Esophagus squamous epithelium (tissue), 5 donors: ENCODE measurements at regions not wholly inside any gene's neighbourhood (a gene's known extent, or its start where the extent isn't known, plus 50 kb on each side); places are given as distances from the start of the nearest gene placed in this dataset.

Source experiments
- DNase-seq: peaks from one replicate; lab custom pipeline; 2025; lab: John Stamatoyannopoulos, UW
- H3K27ac ChIP-seq, 4 donors: fragments of 200-600 bp; sonication (generic); one replicate each; pipeline ENCODE4 v1.5.1; 2016 to 2019; ENCODE audit warnings: mild to moderate bottlenecking in 1 of 4
- H3K27me3 ChIP-seq, 4 donors: fragments of 200-600 bp; sonication (generic); 1 replicate in 3 of 4; 2 replicates in 1 of 4; pipeline versions ENCODE4 v1.5.1 to v1.6.0; 2017 to 2021; ENCODE audit warnings: antibody characterized with exemption in 1 of 4
- H3K36me3 ChIP-seq, 3 donors: fragments of 200-600 bp; sonication (generic); one replicate each; pipeline ENCODE4 v1.5.1; 2016 to 2019
- H3K4me1 ChIP-seq, 3 donors: fragments of 200-600 bp; sonication (generic); one replicate each; pipeline ENCODE4 v1.5.1; 2017 to 2019
- H3K4me3 ChIP-seq, 4 donors: fragments of 200-600 bp; sonication (generic); 1 replicate in 3 of 4; 2 replicates in 1 of 4; pipeline ENCODE4 v1.5.1; 2016 to 2019; ENCODE audit warnings: mild to moderate bottlenecking in 2 of 4, moderate library complexity in 1 of 4
- H3K9me3 ChIP-seq, 3 donors: fragments of 200-600 bp; sonication (generic); one replicate each; pipeline ENCODE4 v1.5.1; 2016 to 2019
- CTCF ChIP-seq, 6 experiments: fragments of 450-650 bp in 4 of 6; fragments of 200-600 bp in 2 of 6; sonication (generic) in 2 of 6; IDR thresholded peaks; one replicate each; pipeline ENCODE4 v1.5.1; 2016 to 2019; ENCODE audit warnings: antibody characterized with exemption in 6 of 6, mild to moderate bottlenecking in 4 of 6, moderate library complexity in 4 of 6
- POLR2A ChIP-seq, 4 donors: fragments of 450-650 bp; IDR thresholded peaks; one replicate each; pipeline ENCODE4 v1.6.1; 2017; ENCODE audit warnings: antibody characterized with exemption in 4 of 4, mild to moderate bottlenecking in 4 of 4, moderate library complexity in 3 of 4
- WGBS, 2 donors: methylation state at CpG; one replicate each; pipeline ENCODE4 v1.1.5; 2018; 5-methylcytosine and 5-hydroxymethylcytosine counted together
- intact Hi-C: fragments of 100-400 bp; cut with DNase I; formaldehyde crosslinking; loops from one replicate; pipeline ENCODE4 v1.15.0; 2022
- donor health status: DM: yes; HTN: yes; CAD: no.

DNA sequence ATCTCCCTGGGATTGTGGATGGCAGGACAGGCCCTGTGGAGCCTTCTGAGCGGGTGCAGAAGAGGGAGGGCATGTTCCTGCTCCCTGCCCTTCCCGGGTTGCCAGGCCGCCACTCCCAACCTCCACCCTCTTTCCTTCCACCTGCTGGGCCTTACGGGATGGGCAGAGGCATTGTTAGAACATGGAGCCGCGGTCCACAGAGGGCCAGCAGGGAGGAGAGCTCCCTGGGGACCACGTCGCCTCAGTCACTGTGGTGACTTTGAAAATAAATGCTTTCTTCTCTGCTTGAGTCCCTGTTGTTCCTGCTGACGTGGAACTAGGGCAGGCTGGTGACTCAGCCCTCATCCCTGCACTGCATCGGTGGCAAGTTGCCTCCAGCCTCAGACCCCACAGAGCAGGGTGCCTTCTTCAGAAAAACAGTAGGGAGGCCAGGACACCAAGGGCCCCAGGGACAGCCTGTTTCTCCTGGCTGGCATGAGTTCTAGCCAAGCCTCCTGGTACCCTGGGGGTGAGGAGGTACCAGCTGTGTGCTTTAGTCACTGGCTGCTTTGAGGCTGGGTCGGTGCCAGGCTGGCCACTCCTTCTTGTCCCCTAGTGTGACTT lies 224.9 kb downstream of the SEC14L1 start:
- Histone ChIP-seq H3K9me3 (no peaks in the 10 kb centered on the region), H3K4me1 (peaks cover 41 to 83% (median 53%) of the 10 kb centered on the region in 3 donors), H3K4me3 (no peak overlapping the region), H3K27me3 (no peaks in the 10 kb centered on the region), H3K36me3 (no peaks in the 10 kb centered on the region), H3K27ac (peak overlapping the region; percentile 73 to 90 (median 88))
- WGBS, 2 donors: 17 to 33% methylated on average over 9 to 10 of the region's 11 CpGs
- TF ChIP-seq POLR2A (IDR thresholded peaks at IDR 0.05) (no peak), CTCF (IDR thresholded peaks at IDR 0.05) (no peak)
- intact Hi-C loops: no loop called here
- DNase-seq: no peak

DNA sequence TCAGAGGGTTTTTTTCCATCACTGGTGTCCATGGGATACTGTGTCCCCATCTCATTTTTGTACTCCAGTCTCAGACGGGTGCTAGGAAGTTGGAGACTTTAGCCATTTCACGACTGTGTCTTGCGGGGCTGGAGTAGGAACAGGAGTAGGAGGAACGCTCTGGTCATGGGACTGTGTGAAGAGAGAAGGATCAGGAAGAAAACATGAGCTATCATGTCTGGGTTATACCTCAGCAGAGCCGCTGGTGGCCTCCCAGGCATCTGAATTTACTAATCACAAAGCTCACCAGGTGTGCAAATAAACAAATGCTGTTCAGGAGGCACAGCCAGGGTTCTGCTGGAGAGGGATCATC lies 225.4 kb downstream of the SEC14L1 start:
- H3K27ac ChIP-seq: peak overlapping the region; percentile 73 to 90 (median 88)
- WGBS, 2 donors: 20 to 34% methylated on average over 3 to 5 of the region's 5 CpGs
- TF ChIP-seq CTCF (IDR thresholded peaks at IDR 0.05): no peak
- no peak for TF ChIP-seq POLR2A (IDR thresholded peaks at IDR 0.05)
- peaks cover 46 to 88% (median 58%) of the 10 kb centered on the region in 3 donors for H3K4me1 ChIP-seq
- H3K27me3 ChIP-seq: no peaks in the 10 kb centered on the region
- DNase-seq: no peak
- H3K36me3 ChIP-seq: no peaks in the 10 kb centered on the region
- intact Hi-C loops: no loop called here
- no peaks in the 10 kb centered on the region for H3K9me3 ChIP-seq
- no peak overlapping the region for H3K4me3 ChIP-seq

GRCh38 chr17:77366558-77367245 lies 225.9 kb downstream of the SEC14L1 start:
- Histone ChIP-seq H3K9me3 (no peaks in the 10 kb centered on the region), H3K27me3 (no peaks in the 10 kb centered on the region), H3K27ac (peak overlapping the region; percentile 73 to 90 (median 88)), H3K4me3 (no peak overlapping the region), H3K4me1 (peaks cover 51 to 93% (median 63%) of the 10 kb centered on the region in 3 donors), H3K36me3 (no peaks in the 10 kb centered on the region)
- intact Hi-C loops: no loop called here
- TF ChIP-seq POLR2A (IDR thresholded peaks at IDR 0.05): no peak
- TF ChIP-seq CTCF (IDR thresholded peaks at IDR 0.05): no peak
- 41 to 46% methylated on average over 4 to 5 of the region's 8 CpGs for WGBS, 2 donors
- DNase-seq: no peak

- TF ChIP-seq CTCF (IDR thresholded peaks at IDR 0.05): no peak
- Histone ChIP-seq H3K36me3 (no peaks in the 10 kb centered on the region), H3K4me1 (peaks cover 56 to 94% (median 61%) of the 10 kb centered on the region in 3 donors), H3K27me3 (no peaks in the 10 kb centered on the region), H3K27ac (peak overlapping the region in 2 of 4 donors; percentile 91 to 96), H3K4me3 (no peak overlapping the region), H3K9me3 (no peaks in the 10 kb centered on the region)
- DNase-seq: no peak
- intact Hi-C loops: no loop called here
- 94 to 95% methylated on average over 13 of the region's 13 CpGs for WGBS, 2 donors
These were observed 228.8 kb downstream of the SEC14L1 start for GRCh38 chr17:77369544-77369971.

DNA sequence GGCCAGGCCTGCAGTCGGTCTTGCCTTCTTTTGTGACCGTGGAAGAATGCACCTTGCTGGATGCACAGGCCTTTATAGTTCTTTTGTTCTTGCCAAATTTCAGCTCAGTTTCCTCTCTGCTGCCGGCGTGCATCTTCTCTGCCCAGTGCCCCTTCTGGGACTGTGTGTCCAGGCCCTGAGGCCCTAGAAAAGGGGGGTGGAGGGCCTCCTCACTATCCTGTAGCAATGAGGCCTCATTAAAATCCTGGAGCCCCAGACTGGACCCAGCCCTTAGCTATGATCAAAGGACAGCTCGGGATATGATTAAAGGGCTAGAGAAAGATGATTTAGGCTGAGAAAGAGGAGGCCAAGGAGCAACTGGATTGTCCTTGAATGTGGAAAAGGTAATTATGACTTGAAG lies 229.8 kb downstream of the SEC14L1 start:
- no peak for TF ChIP-seq CTCF (IDR thresholded peaks at IDR 0.05)
- no peak for TF ChIP-seq POLR2A (IDR thresholded peaks at IDR 0.05)
- intact Hi-C loops: no loop called here
- DNase-seq: no peak
- Histone ChIP-seq H3K27me3 (no peaks in the 10 kb centered on the region), H3K4me3 (no peak overlapping the region), H3K4me1 (peaks cover 55 to 94% (median 61%) of the 10 kb centered on the region in 3 donors), H3K9me3 (no peaks in the 10 kb centered on the region), H3K36me3 (no peaks in the 10 kb centered on the region), H3K27ac (peak overlapping the region; percentile 45 to 96 (median 93))
- WGBS, 2 donors: 67 to 80% methylated on average over 3 to 5 of the region's 5 CpGs
